HG02970 (cell line): ENCODE measurements at regions not wholly inside any gene's neighbourhood (a gene's known extent, or its start where the extent isn't known, plus 50 kb on each side); places are given as distances from the start of the nearest gene placed in this dataset.
"Not testable (repeated sequence)": the region's sequence is repeated elsewhere in the genome, so short reads cannot be mapped to it uniquely, and the experiment has no call there.

Experiments used
- ATAC-seq: cut with Tn5 transposase; IDR thresholded peaks from one replicate; pipeline ENCODE4 v1.9.1; 2021; ENCODE audit warnings: mild to moderate bottlenecking, moderate library complexity, moderate number of reproducible peaks; ENCODE audit not compliant: unreplicated experiment, low FRiP score

- ATAC-seq: no peak
Observed at GRCh38 chr5:154653764-154654485, 101.3 kb upstream of the LARP1 start.

DNA sequence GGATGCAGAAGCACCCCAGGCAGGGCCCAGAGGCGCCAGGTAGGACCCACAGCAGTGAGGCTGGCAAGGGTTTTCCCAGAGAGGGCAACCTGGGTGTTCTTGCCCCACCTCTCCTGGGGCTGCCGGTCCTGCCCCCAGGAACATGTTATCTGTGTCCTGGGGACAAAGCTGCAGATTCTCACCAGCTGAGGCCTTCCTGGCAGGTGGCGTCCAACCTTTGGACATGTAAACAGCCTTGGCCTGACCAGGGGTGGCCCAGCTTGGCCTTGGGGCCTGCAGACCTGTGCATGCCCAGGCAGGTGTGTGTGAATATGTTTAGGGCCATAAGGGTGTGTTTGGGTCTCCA is 101.8 kb upstream of the LARP1 start:
- no peak for ATAC-seq

DNA sequence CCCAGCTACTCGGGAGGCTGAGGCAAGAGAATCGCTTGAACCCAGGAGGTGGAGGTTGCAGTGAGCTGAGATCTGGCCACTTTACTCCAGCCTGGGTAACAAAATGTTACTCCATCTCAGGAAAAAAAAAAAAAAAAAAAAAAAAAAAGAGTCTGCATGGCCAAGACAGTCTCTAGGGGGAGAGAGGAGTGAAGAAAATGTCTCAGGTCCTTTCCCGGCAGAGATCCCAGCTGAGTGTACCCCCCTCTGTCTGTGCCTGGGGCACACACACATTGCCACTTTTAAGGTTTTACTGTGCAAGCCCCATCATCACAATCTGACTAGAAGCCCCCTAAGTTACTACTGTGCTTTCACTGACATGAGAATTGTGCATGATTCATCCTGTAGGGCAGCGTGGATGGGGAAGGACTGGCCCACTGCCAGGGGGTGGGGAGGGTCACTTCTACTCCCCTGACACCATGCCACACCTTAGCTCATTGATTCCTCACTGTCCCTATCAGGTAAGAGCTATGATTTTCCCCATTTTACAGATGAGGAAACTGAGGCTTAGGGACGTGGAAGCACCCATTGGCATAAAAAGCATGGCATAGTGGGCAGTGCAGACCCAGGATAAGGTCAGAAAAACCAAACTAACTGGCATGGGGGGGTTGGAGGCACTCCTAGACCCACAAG is 102.3 kb upstream of the LARP1 start:
- no peak for ATAC-seq

DNA sequence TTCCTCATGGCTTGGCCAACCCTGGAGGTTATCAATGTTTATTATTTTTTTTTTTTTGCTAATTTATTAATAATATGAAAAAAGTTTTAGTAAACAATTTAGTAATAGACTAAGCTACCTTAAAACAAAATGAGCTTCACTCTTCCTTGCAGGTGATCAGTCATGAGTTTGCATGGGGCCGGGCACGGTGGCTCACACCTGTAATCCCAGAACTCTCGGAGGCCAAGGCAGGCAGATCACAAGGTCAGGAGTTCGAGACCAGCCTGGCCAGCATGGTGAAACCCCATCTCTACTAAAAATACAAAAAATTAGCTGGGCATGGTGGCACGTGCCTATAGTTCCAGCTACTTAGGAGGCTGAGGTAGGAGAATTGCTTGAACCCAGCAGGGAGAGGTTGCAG is 103.4 kb upstream of the LARP1 start:
- ATAC-seq: not testable (repeated sequence)

GRCh38 chr5:154648706-154649105 is 106.5 kb upstream of the LARP1 start:
- ATAC-seq: no peak

DNA sequence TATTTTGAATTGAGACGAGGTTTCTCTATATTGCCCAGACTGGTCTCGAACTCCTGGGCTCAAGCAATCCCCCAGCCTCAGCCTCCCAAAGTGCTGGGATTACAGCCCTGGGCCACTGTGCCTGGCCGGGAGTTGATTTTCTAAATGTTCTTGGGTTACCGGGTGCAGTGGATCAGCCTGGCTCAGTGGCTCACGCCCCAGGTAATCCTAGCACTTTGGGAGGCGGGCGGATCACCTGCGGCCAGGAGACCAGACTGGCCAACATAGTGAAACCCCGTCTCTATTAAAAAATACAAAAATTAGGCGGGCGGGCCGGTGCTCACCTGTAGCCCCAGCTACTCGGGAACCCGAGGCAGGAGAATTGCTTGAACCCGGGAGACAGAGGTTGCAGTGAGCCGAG is 106.9 kb upstream of the LARP1 start:
- no peak for ATAC-seq

DNA sequence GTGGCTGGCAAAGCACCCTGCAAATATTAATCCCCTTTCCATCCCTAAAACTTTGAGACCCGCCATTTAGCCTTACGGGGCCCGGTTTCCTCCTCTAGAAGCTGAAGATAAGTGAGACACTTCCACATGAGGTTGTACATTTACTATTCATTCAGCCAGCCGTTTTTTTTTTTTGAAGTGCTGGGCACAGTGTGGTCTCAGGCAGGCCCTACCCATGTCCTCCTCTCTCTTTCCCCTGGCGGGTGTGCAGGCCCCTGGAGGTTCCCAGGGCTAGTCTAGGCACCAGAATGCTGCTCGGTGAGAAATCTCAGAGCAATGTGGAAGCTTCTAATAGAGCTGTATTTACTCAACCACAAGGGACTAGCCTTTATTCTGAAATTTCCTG is 107.4 kb upstream of the LARP1 start:
- no peak for ATAC-seq

GRCh38 chr5:154647114-154647760 is 107.9 kb upstream of the LARP1 start:
- ATAC-seq: no peak

- ATAC-seq: no peak
Observed at GRCh38 chr5:154646745-154647113, 108.4 kb upstream of the LARP1 start.

- no peak for ATAC-seq
Observed at GRCh38 chr5:154644745-154645411, 110.3 kb upstream of the LARP1 start.

- ATAC-seq: no peak
Observed at GRCh38 chr5:154642499-154643245, 112.5 kb upstream of the LARP1 start.

DNA sequence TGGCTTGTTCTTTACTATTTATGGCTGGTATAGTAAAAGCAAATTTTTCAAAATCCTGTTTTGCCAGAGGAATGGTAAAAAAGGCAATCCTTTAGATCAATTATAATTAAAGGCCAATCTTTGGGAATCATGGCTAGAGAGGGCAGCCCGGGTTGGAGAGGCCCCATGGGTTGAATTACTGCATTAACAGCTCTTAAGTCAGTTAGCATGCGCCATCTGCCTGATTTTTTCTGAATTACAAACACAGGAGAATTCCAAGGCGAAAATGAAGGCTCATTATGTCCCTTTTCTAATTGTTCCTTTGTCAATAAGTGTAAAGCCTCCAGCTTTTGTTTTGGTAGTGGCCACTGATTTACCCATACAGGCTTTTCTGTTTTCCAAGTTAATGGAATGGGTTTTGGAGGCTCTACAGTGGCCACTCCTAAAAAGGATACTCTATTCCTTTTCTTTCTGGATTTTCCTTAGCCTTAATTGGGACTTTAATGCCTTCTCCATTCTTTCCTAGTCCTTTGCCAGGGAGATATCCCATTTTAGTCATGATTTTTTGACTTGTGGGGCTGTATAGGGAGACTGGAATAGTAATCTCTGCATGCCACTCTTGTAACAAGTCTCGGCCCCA is 114.9 kb upstream of the LARP1 start:
- not testable (repeated sequence) for ATAC-seq

DNA sequence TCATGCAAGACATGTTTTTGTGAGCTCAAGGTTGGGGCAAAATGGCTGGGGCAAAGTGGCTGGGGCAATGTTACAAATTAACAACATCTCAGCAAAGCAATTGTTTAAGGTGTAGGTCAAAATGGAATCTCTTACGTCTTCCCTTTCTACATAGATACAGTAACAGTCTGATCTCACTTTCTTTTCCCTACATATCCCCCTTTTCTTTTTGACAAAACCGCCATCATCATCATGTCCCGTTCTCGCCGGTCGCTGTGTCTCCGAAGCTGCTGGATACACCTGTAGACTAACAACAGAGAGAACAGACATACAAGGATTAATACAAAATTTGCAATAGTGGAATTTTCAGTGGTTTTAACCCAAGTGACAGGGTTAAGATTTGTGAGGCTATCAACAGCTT is 118.4 kb upstream of the LARP1 start:
- ATAC-seq: not testable (repeated sequence)

GRCh38 chr5:154636271-154636670 is 118.9 kb upstream of the LARP1 start:
- ATAC-seq: not testable (repeated sequence)

DNA sequence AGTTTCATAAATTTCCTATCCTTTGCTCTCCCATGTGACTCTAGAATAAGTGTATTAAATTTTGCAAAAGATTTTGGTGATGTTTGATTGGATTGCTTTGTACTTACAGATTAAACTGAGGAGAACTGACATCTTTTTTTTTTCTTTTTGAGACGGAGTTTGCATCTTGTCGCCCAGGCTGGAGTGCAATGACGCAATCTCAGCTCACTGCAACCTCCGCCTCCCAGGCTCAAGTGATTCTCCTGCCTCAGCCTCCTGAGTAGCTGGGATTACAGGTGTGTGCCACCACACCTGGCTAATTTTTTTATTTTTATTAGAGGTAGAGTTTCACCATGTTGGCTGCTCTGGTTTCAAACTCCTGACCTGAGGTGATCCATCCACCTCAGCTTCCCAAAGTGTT is 121.4 kb upstream of the LARP1 start:
- ATAC-seq: not testable (repeated sequence)

DNA sequence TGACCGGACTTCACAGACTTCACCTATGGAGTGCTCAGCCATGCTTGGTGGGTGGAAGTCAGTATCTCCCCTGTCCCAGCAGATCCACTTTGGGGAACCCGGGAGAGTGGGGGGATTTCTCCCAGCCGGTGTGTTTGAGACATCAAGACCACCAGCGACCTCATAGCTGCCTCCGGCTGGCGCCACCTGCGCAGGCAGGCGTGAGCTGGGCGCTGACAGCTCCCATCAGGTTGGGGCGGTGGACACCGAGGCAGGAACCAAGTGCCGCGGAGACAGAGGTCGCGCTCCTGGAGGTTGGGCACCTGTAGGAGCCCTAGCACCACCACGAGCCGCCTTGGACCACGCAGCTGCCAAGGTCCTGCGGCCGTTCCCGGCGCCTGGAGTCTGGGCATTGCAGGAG is 124.0 kb upstream of the LARP1 start:
- no peak for ATAC-seq

GRCh38 chr5:154630410-154630809 is 124.8 kb upstream of the LARP1 start:
- ATAC-seq: no peak

GRCh38 chr5:154628685-154629084 is 126.5 kb upstream of the LARP1 start:
- ATAC-seq: no peak

DNA sequence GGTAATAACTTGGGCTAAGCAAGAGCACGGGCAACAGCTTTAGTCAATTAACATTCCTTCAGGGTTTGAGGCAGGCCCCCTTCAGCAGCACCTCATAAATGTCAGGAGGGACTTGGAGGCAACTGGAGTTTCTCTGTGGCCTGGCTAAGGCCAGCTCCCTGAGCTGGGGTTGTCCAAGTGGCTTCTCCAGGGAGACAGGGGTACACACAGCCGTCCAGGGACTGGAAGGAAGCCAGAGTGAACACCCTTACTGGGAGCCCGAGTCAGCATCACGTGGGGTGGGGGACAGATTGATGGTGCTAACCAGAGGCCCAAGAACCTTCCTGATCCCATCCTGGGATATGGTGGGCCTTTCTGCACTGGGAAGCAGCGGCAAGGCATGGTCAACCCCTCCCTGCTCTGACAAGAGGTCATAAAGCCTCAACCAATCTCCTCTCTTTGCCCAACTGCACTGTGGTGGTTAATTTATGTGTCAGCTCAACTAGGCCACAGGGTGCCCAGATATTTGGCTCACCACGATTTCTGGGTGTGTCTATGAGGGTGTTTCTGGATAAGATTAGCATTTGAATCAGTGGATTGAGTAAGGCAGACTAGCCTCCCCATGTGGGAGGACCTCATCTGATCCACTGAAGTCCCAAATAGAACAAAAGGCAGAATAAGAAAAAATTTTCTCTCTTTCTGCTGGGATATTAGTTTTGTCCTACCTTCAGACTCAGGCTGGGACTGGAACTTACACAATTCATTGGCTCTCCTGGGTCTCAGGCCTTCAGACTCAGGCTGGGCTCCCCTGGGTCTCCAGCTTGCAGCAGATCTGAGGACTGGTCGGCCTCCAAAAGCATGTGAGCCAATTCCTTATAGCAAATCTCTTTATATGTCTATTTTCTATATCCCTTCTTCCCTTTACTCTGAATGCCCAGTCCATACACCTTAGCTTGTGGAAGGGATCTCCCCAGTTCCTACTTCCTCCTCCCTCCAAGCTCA is 127.2 kb upstream of the LARP1 start:
- ATAC-seq: no peak
